Spleen (tissue), 7 donors: ENCODE measurements at regions not wholly inside any gene's neighbourhood (a gene's known extent, or its start where the extent isn't known, plus 50 kb on each side); places are given as distances from the start of the nearest gene placed in this dataset.

Source experiments
- CTCF ChIP-seq, 11 experiments: fragments of 200-600 bp in 7 of 11; fragments of 450-650 bp in 4 of 11; sonication (generic) in 4 of 11; IDR thresholded peaks in 8 of 11; conservative IDR thresholded peaks in 3 of 11; 1 replicate in 7 of 11; 2 replicates in 4 of 11; pipeline versions ENCODE4 v1.4.0 to v1.8.0; 2016 to 2021; ENCODE audit warnings: antibody characterized with exemption in 11 of 11, inconsistent platforms in 4 of 11, mild to moderate bottlenecking in 1 of 11
- POLR2A ChIP-seq, 3 donors: fragments of 450-650 bp; IDR thresholded peaks; one replicate each; pipeline ENCODE4 v1.5.1; 2017; ENCODE audit warnings: antibody characterized with exemption in 3 of 3, mild to moderate bottlenecking in 1 of 3
- donor health status: DM: no; HTN: no; CAD: no; lungs with moderate emphysema.
- donor health status: DM: no; HTN: no; CAD: no.
- donor health status: DM: no; HTN: no; CAD: no.

GRCh38 chr9:107080130-107080529 is 202.9 kb upstream of the RAD23B start:
- TF ChIP-seq CTCF (IDR thresholded peaks at IDR 0.05 in 8 of 11, conservative IDR thresholded peaks at IDR 0.05 in 3 of 11) (no peak), POLR2A (IDR thresholded peaks at IDR 0.05) (no peak)
